ENCODE measurements at regions not wholly inside any gene's neighbourhood (a gene's known extent, or its start where the extent isn't known, plus 50 kb on each side); places are given as distances from the start of the nearest gene placed in this dataset.

- Mint-ChIP-seq H3K27ac (peak overlapping the region; percentile 96), H3K4me1 (ENCODE audit: low read depth) (peaks cover 46% of the 10 kb centered on the region), H3K4me3 (peak overlapping the region; percentile 42), H3K9me3 (peaks cover 17% of the 10 kb centered on the region), H3K27me3 (ENCODE audit: low read depth) (no peaks in the 10 kb centered on the region), H3K36me3 (ENCODE audit: low read depth) (peaks cover 10% of the 10 kb centered on the region)
- DNase-seq: peak; percentile 84
- intact Hi-C loops (cut with micrococcal nuclease): loop anchor here (1.0 to 10.0 kb wide), 17 partner anchors 27 to 1602 kb away; partner anchors contain the start of gene ADAM17
- CTCF ChIA-PET: interaction anchor here (0.6 to 3.7 kb wide), 5 partner anchors 24 to 165 kb away, joined by 3 to 23 read pairs (median 3); no protein-coding TSS in a partner anchor
Observed at GRCh38 chr2:8514796-8515758, 166.8 kb upstream of the ID2 start.

GRCh38 chr2:8515864-8516533 is 165.9 kb upstream of the ID2 start:
- Mint-ChIP-seq H3K9me3 (peaks cover 10% of the 10 kb centered on the region), H3K27ac (peak overlapping the region; percentile 76), H3K4me3 (no peak overlapping the region), H3K4me1 (ENCODE audit: low read depth) (peaks cover 55% of the 10 kb centered on the region), H3K36me3 (ENCODE audit: low read depth) (peaks cover 7% of the 10 kb centered on the region), H3K27me3 (ENCODE audit: low read depth) (no peaks in the 10 kb centered on the region)
- DNase-seq: peak; percentile 44
- CTCF ChIA-PET: interaction anchor here (0.6 to 3.7 kb wide), 5 partner anchors 20 to 164 kb away, joined by 3 to 23 read pairs (median 3); no protein-coding TSS in a partner anchor
- intact Hi-C loops (cut with micrococcal nuclease): loop anchor here (1.0 to 10.0 kb wide), 17 partner anchors 27 to 1603 kb away; partner anchors contain the start of gene ADAM17

DNA sequence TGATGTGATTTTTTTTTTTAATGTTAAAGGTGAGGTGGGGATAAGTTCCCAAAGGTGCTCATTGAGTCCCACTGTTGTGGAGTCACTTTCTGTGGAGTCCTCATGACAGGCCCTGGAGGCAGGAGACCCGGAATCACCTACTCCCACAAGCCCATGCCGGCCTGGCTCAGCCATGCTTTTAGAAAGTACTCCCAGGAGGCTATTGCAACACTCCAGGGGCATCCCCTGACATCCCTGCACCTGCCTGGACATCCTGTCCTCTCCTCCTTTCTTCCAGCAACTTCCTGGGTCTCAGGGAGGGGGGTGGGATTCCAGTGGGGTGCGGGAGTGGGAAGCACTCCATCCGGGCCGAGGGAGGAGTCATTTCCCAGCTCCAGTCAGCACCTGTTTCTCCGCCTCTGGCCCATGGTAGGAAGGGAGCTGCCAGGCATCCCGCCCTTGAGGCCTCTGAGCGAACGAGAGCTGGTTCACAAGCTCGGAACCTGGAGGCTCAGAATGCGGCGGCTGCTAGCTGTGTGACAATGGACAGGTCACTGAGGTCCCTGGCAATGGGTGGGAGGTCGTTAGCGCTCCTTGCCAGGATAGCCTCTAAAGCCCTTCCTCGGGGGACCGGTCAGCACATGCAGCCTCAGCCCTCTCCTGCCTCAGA is 163.9 kb upstream of the ID2 start:
- CTCF ChIA-PET: interaction anchor here (1.0 to 1.3 kb wide), 2 partner anchors 16 to 25 kb away, joined by 3 read pairs; no protein-coding TSS in a partner anchor
- Mint-ChIP-seq H3K4me3 (no peak overlapping the region), H3K4me1 (ENCODE audit: low read depth) (peaks cover 71% of the 10 kb centered on the region), H3K36me3 (ENCODE audit: low read depth) (peaks cover 7% of the 10 kb centered on the region), H3K27ac (no peak overlapping the region), H3K27me3 (ENCODE audit: low read depth) (no peaks in the 10 kb centered on the region), H3K9me3 (peaks cover 10% of the 10 kb centered on the region)
- DNase-seq: no peak
- intact Hi-C loops (cut with micrococcal nuclease): loop anchor here (10.0 kb wide), 2 partner anchors 1037 to 1083 kb away; partner anchors contain the start of gene ADAM17

GRCh38 chr2:8518979-8519668 is 162.7 kb upstream of the ID2 start:
- CTCF ChIA-PET: interaction anchor here (1.0 to 1.3 kb wide), 2 partner anchors 24 to 162 kb away, joined by 3 read pairs; no protein-coding TSS in a partner anchor
- peak overlapping the region; percentile 14 for H3K27ac Mint-ChIP-seq
- peaks cover 5% of the 10 kb centered on the region for H3K9me3 Mint-ChIP-seq
- intact Hi-C loops (cut with micrococcal nuclease): loop anchor here (10.0 kb wide), 2 partner anchors 1036 to 1084 kb away; partner anchors contain the start of gene ADAM17
- peaks cover 61% of the 10 kb centered on the region for H3K4me1 Mint-ChIP-seq (ENCODE audit: low read depth)
- no peaks in the 10 kb centered on the region for H3K27me3 Mint-ChIP-seq (ENCODE audit: low read depth)
- no peak for DNase-seq
- H3K4me3 Mint-ChIP-seq: no peak overlapping the region
- H3K36me3 Mint-ChIP-seq (ENCODE audit: low read depth): peaks cover 3% of the 10 kb centered on the region

DNA sequence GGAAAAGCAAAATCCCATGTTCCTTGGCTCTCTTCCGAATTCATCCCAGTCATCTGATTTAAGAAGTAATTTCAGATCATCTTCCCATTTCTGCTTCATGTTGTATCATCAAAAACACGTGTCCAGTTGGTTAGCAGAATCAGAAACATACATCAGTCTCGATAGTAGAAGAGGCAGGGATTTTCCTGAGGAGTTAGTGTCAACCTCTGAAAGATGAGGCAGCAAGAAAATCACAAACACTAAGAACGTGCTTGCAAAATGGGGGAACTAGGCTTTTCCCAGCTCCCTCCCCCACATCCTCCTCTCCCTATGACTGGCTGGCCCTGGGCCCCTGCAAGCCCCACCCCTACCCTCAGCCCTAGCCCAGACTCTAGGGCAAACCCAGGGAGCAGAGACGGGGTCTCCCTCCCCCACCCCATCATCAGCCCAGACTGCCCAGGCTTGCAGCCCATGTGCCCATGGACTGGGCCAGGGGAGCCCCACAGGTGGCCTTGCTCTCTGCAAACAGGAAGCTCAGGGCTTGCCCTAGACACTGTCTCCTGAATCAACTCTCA is 161.0 kb upstream of the ID2 start:
- intact Hi-C loops (cut with micrococcal nuclease): loop anchor here (1.0 kb wide), 2 partner anchors 20 to 282 kb away; no protein-coding TSS in a partner anchor
- Mint-ChIP-seq H3K27me3 (ENCODE audit: low read depth) (no peaks in the 10 kb centered on the region), H3K9me3 (no peaks in the 10 kb centered on the region), H3K4me3 (no peak overlapping the region), H3K27ac (peak overlapping the region; percentile 54), H3K4me1 (ENCODE audit: low read depth) (peaks cover 45% of the 10 kb centered on the region), H3K36me3 (ENCODE audit: low read depth) (no peaks in the 10 kb centered on the region)
- peak; percentile 72 for DNase-seq
- CTCF ChIA-PET: no interaction called here

- no peak for DNase-seq
- Mint-ChIP-seq H3K4me3 (no peak overlapping the region), H3K4me1 (ENCODE audit: low read depth) (peaks cover 36% of the 10 kb centered on the region), H3K27ac (no peak overlapping the region), H3K9me3 (no peaks in the 10 kb centered on the region), H3K36me3 (ENCODE audit: low read depth) (no peaks in the 10 kb centered on the region), H3K27me3 (ENCODE audit: low read depth) (no peaks in the 10 kb centered on the region)
- intact Hi-C loops (cut with micrococcal nuclease): no loop called here
- CTCF ChIA-PET: interaction anchor here (1.4 kb wide), 1 partner anchor 10 kb away, joined by 3 read pairs; no protein-coding TSS in a partner anchor
Observed at GRCh38 chr2:8522687-8523086, 159.2 kb upstream of the ID2 start.

DNA sequence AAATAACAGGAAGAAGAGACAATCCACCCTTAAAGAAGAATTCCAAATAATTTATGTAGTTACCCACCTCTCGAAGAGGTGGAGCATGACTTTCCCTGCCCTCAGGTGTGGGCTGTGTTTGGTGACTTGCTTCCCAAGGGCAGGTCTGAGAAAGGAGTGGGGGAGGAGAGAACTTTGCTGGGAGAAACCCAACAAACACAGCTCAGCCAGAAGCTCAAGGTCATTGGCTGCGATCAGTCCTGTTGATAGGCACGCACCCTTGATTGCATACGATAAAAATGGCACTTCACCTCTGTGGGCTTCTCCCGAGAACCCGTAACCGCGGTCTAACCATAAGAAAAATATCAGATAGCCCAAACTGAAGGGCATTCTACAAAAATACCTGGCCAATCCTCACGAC is 157.5 kb upstream of the ID2 start:
- CTCF ChIA-PET: interaction anchor here (1.1 kb wide), 1 partner anchor 13 kb away, joined by 4 read pairs; no protein-coding TSS in a partner anchor
- Mint-ChIP-seq H3K4me3 (no peak overlapping the region), H3K36me3 (ENCODE audit: low read depth) (no peaks in the 10 kb centered on the region), H3K4me1 (ENCODE audit: low read depth) (peaks cover 30% of the 10 kb centered on the region), H3K27ac (no peak overlapping the region), H3K27me3 (ENCODE audit: low read depth) (no peaks in the 10 kb centered on the region), H3K9me3 (no peaks in the 10 kb centered on the region)
- DNase-seq: no peak
- intact Hi-C loops (cut with micrococcal nuclease): no loop called here

GRCh38 chr2:8524823-8525222 is 157.0 kb upstream of the ID2 start:
- DNase-seq: no peak
- no peaks in the 10 kb centered on the region for H3K9me3 Mint-ChIP-seq
- CTCF ChIA-PET: interaction anchor here (1.1 kb wide), 1 partner anchor 13 kb away, joined by 4 read pairs; no protein-coding TSS in a partner anchor
- peaks cover 28% of the 10 kb centered on the region for H3K4me1 Mint-ChIP-seq (ENCODE audit: low read depth)
- H3K36me3 Mint-ChIP-seq (ENCODE audit: low read depth): no peaks in the 10 kb centered on the region
- no peak overlapping the region for H3K4me3 Mint-ChIP-seq
- intact Hi-C loops (cut with micrococcal nuclease): no loop called here
- H3K27me3 Mint-ChIP-seq (ENCODE audit: low read depth): no peaks in the 10 kb centered on the region
- H3K27ac Mint-ChIP-seq: no peak overlapping the region

- DNase-seq: no peak
- Mint-ChIP-seq H3K27me3 (ENCODE audit: low read depth) (no peaks in the 10 kb centered on the region), H3K4me1 (ENCODE audit: low read depth) (peaks cover 24% of the 10 kb centered on the region), H3K36me3 (ENCODE audit: low read depth) (no peaks in the 10 kb centered on the region), H3K27ac (no peak overlapping the region), H3K4me3 (no peak overlapping the region), H3K9me3 (peaks cover 2% of the 10 kb centered on the region)
- intact Hi-C loops (cut with micrococcal nuclease): no loop called here
- CTCF ChIA-PET: interaction anchor here (0.6 to 1.1 kb wide), 2 partner anchors 12 to 157 kb away, joined by 4 to 7 read pairs; no protein-coding TSS in a partner anchor
Observed at GRCh38 chr2:8525236-8525581, 156.6 kb upstream of the ID2 start.

- Mint-ChIP-seq H3K4me1 (ENCODE audit: low read depth) (peaks cover 18% of the 10 kb centered on the region), H3K9me3 (peaks cover 4% of the 10 kb centered on the region), H3K27me3 (ENCODE audit: low read depth) (no peaks in the 10 kb centered on the region), H3K27ac (no peak overlapping the region), H3K36me3 (ENCODE audit: low read depth) (no peaks in the 10 kb centered on the region), H3K4me3 (no peak overlapping the region)
- CTCF ChIA-PET: interaction anchor here (0.6 to 1.1 kb wide), 3 partner anchors 12 to 1399 kb away, joined by 3 to 7 read pairs (median 4); no protein-coding TSS in a partner anchor
- intact Hi-C loops (cut with micrococcal nuclease): no loop called here
- DNase-seq: no peak
Observed at GRCh38 chr2:8525582-8526402, 156.1 kb upstream of the ID2 start.

All from activated naive CD4-positive, alpha-beta T cell treated with anti-CD3 and anti-CD28 coated beads for 36 hours (primary cell).